Kidney glomerular epithelial cell (primary cell): ENCODE measurements at regions not wholly inside any gene's neighbourhood (a gene's known extent, or its start where the extent isn't known, plus 50 kb on each side); places are given as distances from the start of the nearest gene placed in this dataset.
"Not testable (repeated sequence)": the region's sequence is repeated elsewhere in the genome, so short reads cannot be mapped to it uniquely, and the experiment has no call there.

Experiments used
- DNase-seq: peaks from one replicate; lab custom pipeline; 2025; lab: John Stamatoyannopoulos, UW

DNA sequence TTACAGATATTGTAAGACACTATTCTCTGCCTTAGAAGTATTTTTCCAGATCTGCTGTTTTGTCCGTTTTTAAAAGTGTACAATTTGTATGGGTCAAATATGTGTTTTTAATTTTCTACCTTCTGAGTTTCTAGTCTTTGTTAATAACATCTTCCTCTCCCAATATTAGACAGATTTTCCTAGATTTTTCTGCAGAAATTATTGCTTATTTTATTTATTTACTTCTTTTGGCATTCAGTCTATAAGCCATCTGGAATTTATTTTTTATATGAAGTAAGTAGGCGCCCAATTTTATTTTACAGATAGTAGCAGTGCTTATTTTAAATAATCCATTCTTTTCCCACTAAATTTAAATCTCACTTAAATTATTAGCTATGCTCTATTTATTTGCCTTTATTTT is 103.1 kb upstream of the PLEKHG1 start:
- DNase-seq: no peak

GRCh38 chr6:150499882-150500312 is 99.8 kb upstream of the PLEKHG1 start:
- no peak for DNase-seq

DNA sequence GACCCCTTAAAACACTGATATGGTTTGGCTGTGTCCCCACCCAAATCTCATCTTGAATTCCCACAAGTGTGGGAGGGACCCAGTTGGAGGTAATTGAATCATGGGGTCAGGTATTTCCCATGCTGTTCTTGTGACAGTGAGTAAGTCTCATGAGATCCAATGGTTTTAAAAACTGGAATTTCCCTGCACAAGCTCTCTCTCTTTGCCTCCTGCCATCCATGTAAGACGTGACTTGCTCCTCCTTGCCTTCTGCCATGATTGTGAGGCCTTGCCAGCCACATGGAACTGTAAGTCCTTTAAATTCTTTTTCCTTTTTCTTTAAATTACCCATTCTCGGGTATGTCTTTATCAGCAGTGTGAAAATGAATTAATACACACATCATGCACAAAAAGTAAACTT is 99.1 kb upstream of the PLEKHG1 start:
- DNase-seq: not testable (repeated sequence)

DNA sequence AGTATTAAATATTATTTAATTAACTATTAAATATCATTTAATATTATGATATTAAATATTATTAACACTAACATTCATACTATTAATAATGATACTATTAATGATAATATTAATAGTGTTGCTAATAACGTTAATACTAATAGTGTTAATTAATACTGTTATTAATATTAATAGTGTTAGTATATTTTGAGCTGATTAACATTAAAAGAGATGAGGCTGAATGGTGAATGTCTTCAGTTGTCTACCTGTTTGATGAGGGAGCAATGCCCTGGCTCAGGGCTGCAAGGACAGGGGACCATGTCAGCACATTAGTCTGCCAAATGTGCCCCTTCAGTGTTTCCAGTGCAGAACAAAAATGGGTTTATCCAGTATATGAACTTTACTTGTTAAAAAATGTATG is 96.6 kb upstream of the PLEKHG1 start:
- no peak for DNase-seq

GRCh38 chr6:150503586-150504339 is 95.9 kb upstream of the PLEKHG1 start:
- DNase-seq: no peak

GRCh38 chr6:150507361-150507760 is 92.3 kb upstream of the PLEKHG1 start:
- DNase-seq: not testable (repeated sequence)

DNA sequence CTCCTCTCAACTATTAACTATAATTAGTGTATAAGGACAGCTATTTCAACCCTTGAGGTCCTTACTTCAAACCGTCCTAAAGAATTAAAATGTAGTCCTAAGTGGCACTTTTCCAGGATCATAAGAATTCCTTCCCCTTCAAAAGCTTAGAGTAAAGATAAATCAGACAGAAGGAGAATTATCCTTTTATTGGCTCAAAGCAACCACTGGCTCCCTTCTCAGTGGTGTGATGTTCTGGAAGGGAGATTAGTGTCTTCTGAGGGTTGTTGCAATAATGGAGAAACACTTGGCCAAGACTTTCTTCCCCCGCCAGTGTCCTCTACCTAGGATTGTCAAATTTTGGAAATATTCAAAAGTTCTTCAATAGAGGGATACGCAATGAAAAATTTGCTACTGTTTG is 89.1 kb upstream of the PLEKHG1 start:
- DNase-seq: no peak

DNA sequence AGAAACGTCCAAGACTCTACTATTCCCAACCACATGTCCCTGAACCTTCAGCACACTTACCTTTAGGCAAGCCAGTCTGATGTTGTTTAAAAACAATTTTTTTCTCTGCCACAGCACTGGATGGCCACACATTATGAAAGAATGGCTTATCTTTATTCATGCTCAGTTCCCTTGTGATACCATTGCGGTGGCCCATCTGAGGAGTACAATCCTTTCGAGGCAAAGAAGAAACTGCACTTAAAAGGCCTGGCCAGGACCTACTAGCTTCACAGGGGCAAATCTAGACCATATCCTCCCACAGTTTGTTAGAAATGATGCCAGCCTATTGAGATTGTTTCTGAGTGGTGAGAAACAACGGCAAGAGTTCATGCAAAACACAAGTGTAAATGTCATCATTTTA is 88.4 kb upstream of the PLEKHG1 start:
- no peak for DNase-seq

- no peak for DNase-seq
These were observed 84.8 kb upstream of the PLEKHG1 start for GRCh38 chr6:150514806-150515380.

DNA sequence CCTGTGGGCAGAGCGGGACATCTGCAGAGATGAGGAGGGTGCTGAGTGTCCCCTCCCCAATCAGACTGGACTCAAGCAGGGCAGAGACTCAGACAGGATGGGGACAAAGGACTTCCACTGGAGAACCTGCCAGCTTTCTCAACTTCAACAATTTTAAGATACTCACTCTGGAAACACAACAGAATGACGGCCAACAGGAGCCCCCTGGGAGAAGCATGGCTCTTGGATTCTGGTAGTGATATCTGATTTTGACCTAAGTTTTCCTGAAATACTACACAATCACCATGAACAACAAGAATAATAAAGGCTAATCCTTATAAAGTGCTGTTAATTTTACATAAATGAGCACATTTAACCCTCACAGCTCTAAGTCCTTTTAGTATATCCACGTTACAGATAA is 83.5 kb upstream of the PLEKHG1 start:
- DNase-seq: no peak

- no peak for DNase-seq
These were observed 82.5 kb upstream of the PLEKHG1 start for GRCh38 chr6:150517175-150517574.

DNA sequence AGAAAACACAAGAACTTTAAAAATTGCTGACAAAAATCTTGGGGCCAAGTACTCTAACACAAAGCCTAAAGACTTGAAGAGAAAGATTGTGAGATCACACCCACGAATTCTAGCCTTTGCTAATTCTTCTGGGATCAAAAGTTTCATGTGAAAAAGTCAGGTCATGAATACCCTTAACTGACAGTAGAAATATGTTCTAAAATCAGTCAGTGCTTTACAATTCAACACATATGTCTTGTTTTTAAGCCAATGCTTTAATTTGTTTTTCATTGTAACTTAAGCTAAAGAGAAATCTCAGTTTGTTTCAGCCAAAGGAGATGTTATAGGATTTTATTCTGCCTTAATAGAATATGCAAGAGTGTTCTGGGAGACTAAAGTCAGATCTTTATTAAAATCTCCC is 78.2 kb upstream of the PLEKHG1 start:
- DNase-seq: no peak

DNA sequence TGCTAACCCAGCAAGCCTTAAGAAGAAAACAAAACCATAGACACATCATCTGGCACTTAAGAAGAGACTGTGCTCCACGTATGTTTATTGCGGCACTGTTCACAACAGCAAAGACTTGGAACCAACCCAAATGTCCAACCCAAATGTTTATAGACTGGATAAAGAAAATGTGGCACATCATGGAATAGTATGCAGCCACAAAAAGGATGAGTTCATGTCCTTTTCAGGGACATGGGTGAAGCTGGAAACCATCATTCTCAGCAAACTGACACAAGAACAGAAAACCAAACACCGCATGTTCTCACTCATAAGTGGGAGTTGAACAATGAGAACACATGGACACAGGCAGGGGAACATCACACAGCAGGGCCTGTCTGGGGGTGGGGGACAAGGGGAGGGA is 76.5 kb upstream of the PLEKHG1 start:
- not testable (repeated sequence) for DNase-seq

GRCh38 chr6:150525300-150525699 is 74.4 kb upstream of the PLEKHG1 start:
- DNase-seq: no peak

- DNase-seq: no peak
These were observed 72.6 kb upstream of the PLEKHG1 start for GRCh38 chr6:150527100-150527499.

GRCh38 chr6:150528648-150529285 is 70.9 kb upstream of the PLEKHG1 start:
- DNase-seq: peak; percentile 90

DNA sequence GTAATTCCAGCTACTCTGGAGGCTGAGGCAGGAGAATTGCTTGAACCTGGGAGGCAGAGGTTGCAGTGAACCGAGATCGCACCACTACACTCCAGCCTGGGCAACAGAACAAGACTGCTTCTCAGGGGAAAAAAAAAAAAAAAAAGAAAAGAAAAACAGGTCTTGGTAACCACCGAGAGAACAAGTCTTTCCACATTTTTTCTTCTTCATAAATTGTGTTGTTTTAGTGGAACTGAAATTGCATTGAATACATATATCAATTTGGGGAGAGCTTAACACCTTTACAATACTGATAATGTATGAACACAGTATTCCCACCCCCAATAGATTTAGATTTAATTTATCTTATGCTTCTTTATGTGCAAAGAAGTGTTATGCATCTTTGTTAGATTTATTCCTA is 70.0 kb upstream of the PLEKHG1 start:
- no peak for DNase-seq

DNA sequence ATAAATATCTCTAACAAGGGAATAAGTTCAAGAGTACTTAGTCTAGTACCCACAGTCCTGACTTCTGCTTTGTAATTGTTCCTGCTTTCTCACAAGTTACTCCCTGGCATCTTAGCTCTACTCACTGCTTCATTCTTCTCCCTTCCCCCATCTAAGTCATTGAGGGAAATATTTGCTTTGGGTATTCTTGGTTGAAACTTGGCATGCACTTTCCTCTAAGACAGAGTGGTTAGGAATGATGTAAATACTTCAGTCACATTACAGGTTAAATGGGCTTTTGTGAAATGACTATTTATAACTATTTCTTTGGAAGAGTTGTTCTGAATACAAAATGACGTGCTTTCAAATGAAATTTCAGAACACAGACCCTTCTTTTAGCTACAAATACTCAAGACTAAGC is 67.7 kb upstream of the PLEKHG1 start:
- no peak for DNase-seq

GRCh38 chr6:150534553-150534952 is 65.1 kb upstream of the PLEKHG1 start:
- no peak for DNase-seq

DNA sequence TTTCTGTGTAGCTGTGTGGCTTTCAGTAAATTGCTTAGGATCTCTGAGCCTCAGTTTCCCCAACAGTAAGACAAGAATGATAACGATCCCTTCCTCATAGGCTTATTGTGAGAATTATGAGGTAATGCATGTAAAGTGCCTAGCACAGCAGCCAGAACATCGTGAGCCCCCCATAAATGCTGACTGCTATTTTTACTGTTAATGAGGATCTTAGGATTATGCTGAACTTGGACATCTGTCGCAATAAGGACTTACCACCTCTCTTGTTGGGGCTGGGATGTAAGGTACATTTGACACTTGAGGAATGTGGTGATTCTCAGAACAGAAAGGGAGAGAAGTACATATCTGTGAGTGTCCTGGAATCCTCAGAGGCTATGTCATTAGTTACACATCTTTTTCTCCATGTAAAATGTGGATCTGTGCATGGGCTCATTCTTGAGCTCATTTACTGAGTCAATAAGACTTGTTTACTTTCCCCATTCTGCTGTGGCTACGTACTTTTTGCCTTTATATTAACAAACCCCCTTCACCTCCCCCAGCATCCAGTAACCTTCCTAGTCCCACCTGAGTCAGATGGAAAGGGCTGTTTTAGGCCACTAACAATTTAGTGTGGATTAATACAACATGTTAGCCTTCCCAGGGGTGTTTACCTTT is 64.4 kb upstream of the PLEKHG1 start:
- no peak for DNase-seq

GRCh38 chr6:150535818-150536220 is 63.9 kb upstream of the PLEKHG1 start:
- DNase-seq: no peak

- no peak for DNase-seq
These were observed 62.9 kb upstream of the PLEKHG1 start for GRCh38 chr6:150536835-150537234.

DNA sequence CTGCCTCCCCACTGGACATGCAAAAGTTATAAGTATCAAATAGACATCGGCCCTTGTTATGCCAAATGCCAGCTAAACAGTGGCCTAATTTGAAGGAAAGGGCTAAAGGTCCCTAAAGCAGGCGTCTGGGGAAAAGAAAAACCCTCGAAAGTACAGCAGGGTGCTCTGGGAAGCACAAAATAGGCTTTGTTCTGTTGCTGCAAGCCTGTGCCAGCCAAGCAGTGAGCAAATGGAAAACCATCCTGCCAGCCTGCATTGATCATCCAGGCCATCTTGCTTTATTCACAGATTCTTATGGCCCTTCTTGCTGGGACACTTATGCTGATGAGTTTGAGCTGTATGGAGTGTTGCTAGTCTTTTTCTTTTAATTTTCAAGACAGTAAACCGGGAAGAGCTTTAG is 62.2 kb upstream of the PLEKHG1 start:
- no peak for DNase-seq
